OCI-LY3 (cell line): ENCODE measurements at regions not wholly inside any gene's neighbourhood (a gene's known extent, or its start where the extent isn't known, plus 50 kb on each side); places are given as distances from the start of the nearest gene placed in this dataset.

Experiments used
- H2AFZ ChIP-seq: fragments of 200-600, 300-600 bp; shearing (Covaris generic); 2 replicates; pipeline ENCODE4 v1.6.0; 2014; ENCODE audit warnings: antibody characterized with exemption, low read depth, low read length
- H3K27ac ChIP-seq: fragments of 200-600, 300-600 bp; sonication (generic); 2 replicates; pipeline ENCODE4 v1.5.1; 2014; ENCODE audit warnings: mild to moderate bottlenecking, low read length, moderate library complexity, mixed read lengths
- H3K27me3 ChIP-seq: fragments of 200-600, 300-600 bp; sonication (generic); 2 replicates; pipeline ENCODE4 v1.6.1; 2014; ENCODE audit warnings: low read depth, low read length, mixed read lengths
- H3K36me3 ChIP-seq: fragments of 200-600, 300-600 bp; sonication (generic); replicated peaks from 2 replicates; pipeline ENCODE3; 2014; ENCODE audit warnings: low read depth, low read length, mixed read lengths
- H3K4me1 ChIP-seq: fragments of 300-600, 200-600 bp; sonication (generic); 2 replicates; pipeline ENCODE4 v1.6.1; 2014; ENCODE audit warnings: low read length, mixed read lengths
- H3K4me2 ChIP-seq: fragments of 200-600, 300-600 bp; sonication (generic); 2 replicates; pipeline ENCODE4 v1.6.1; 2014; ENCODE audit warnings: low read length, mixed read lengths
- H3K4me3 ChIP-seq: fragments of 300-600, 200-600 bp; sonication (generic); 2 replicates; pipeline ENCODE4 v1.5.1; 2014; ENCODE audit warnings: antibody characterized with exemption, mild to moderate bottlenecking, low read length, moderate library complexity
- H3K79me2 ChIP-seq: fragments of 300-600, 200-600 bp; shearing (Covaris generic); 2 replicates; pipeline ENCODE4 v1.6.1; 2014; ENCODE audit warnings: mild to moderate bottlenecking, low read length, mixed read lengths
- H3K9ac ChIP-seq: fragments of 300-600, 200-600 bp; shearing (Covaris generic); 2 replicates; pipeline ENCODE4 v1.6.0; 2014; ENCODE audit warnings: mild to moderate bottlenecking, low read length, moderate library complexity
- H3K9me3 ChIP-seq: fragments of 200-600, 300-600 bp; shearing (Covaris generic); 2 replicates; pipeline ENCODE4 v1.6.1; 2014; ENCODE audit warnings: low read length, mixed read lengths; ENCODE audit not compliant: insufficient read depth
- H4K20me1 ChIP-seq: fragments of 200-600, 300-600 bp; sonication (generic); 2 replicates; pipeline ENCODE4 v1.6.1; 2016; ENCODE audit warnings: low read length, mixed read lengths; ENCODE audit not compliant: insufficient read depth
- EZH2phosphoT487 ChIP-seq: fragments of 200-600 bp; shearing (Covaris generic); IDR thresholded peaks from 2 replicates; pipeline ENCODE4 v1.6.1; 2018; ENCODE audit warnings: antibody characterized with exemption, mixed run types, low read depth
- TF ChIP-seq, protein P1 (sequence below): fragments of 200-600, 300-600 bp; sonication (generic); IDR thresholded peaks from 2 replicates; pipeline ENCODE4 v1.5.1; 2014; ENCODE audit warnings: antibody characterized with exemption, low read length, low read depth

DNA sequence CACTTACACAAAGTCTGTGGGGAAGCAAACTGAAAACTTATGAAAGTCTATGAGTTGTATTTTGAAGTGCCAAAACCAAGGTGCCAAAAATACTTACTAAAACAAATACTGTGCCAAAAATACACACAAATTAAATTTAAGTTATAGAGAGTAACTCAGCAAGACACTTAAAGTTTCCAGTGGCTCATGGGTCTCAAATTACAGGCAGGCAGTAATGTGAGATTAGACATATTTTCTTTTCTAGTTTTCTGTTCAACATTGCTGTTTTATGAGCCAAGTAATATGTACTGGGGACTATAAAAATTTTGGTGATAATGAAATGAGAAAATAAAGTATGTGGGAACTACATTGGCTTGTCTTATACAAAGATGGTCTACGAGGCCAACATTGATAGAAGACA, 172.2 kb upstream of the SNX2 start:
- TF ChIP-seq EZH2phosphoT487 = no peak
- TF ChIP-seq, protein P1, sequence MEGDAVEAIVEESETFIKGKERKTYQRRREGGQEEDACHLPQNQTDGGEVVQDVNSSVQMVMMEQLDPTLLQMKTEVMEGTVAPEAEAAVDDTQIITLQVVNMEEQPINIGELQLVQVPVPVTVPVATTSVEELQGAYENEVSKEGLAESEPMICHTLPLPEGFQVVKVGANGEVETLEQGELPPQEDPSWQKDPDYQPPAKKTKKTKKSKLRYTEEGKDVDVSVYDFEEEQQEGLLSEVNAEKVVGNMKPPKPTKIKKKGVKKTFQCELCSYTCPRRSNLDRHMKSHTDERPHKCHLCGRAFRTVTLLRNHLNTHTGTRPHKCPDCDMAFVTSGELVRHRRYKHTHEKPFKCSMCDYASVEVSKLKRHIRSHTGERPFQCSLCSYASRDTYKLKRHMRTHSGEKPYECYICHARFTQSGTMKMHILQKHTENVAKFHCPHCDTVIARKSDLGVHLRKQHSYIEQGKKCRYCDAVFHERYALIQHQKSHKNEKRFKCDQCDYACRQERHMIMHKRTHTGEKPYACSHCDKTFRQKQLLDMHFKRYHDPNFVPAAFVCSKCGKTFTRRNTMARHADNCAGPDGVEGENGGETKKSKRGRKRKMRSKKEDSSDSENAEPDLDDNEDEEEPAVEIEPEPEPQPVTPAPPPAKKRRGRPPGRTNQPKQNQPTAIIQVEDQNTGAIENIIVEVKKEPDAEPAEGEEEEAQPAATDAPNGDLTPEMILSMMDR = no peak
- no peaks in the 10 kb centered on the region for H4K20me1 ChIP-seq
- H3K79me2 ChIP-seq = no peaks in the 10 kb centered on the region
- no peak overlapping the region for H2AFZ ChIP-seq
- no peaks in the 10 kb centered on the region for H3K27me3 ChIP-seq
- no peaks in the 10 kb centered on the region for H3K36me3 ChIP-seq
- no peak overlapping the region for H3K9ac ChIP-seq
- H3K4me2 ChIP-seq = no peak overlapping the region
- no peaks in the 10 kb centered on the region for H3K4me1 ChIP-seq
- H3K27ac ChIP-seq = no peak overlapping the region
- no peak overlapping the region for H3K4me3 ChIP-seq
- H3K9me3 ChIP-seq = no peaks in the 10 kb centered on the region

DNA sequence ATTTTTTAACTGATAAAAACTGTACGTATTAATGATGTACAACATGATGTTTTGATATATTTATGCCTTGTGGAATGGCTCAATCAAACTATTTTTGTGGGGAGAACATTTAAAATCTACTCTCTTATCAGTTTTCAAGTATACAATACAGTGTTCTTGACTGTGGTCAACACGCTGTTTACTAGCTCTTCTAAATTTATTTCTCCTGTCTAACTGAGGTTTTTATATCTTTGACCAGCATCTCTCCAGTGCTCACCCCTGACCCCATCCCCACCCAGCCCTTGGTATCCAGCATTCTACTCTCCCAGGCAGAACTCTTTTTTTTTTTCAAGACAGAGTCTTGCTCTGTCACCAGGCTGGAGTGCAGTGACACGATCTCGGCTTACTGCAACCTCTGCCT, 169.6 kb upstream of the SNX2 start:
- H3K4me2 ChIP-seq = no peak overlapping the region
- H3K9ac ChIP-seq = no peak overlapping the region
- no peaks in the 10 kb centered on the region for H3K79me2 ChIP-seq
- TF ChIP-seq EZH2phosphoT487 = no peak
- TF ChIP-seq, protein P1 = no peak
- no peak overlapping the region for H3K27ac ChIP-seq
- H3K9me3 ChIP-seq = no peaks in the 10 kb centered on the region
- H2AFZ ChIP-seq = no peak overlapping the region
- H4K20me1 ChIP-seq = no peaks in the 10 kb centered on the region
- no peak overlapping the region for H3K4me3 ChIP-seq
- no peaks in the 10 kb centered on the region for H3K36me3 ChIP-seq
- no peaks in the 10 kb centered on the region for H3K4me1 ChIP-seq
- no peaks in the 10 kb centered on the region for H3K27me3 ChIP-seq

DNA sequence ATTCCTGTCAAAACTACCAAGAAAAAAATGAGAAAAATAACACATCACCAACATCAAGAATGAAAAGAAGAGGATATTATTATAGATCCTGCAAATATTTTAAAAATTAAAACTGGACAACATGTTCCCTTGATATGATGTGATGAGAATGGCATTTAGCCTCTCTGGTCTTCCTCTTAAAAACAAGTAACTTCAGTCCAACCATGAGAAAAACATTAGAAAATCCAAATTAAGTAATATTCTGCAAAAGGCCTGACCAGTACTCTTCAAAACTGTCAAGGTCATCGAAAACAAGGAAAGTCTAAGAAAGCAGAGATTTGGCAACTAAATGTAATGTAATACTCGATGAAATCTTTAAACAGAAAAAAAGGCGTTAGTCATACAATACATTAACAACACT, 167.1 kb upstream of the SNX2 start:
- no peak overlapping the region for H3K27ac ChIP-seq

DNA sequence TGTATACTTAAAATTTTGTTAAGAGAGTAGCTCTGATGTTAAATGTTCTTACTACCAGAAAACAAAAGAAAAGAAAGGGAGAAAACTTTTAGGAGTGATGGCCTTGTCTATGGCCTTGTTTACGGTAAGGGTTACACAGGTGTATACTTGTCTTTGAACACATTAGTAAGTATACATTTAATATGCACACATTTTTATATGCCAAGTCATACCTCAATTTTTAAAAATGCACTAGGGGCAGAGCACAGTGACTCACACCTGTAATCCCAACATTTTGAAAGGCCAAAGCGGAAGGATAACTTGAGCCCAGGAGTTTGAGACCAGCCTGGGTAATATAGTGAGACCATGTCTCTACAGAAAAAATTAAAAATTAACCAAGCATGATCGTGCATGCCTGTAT, 166.7 kb upstream of the SNX2 start:
- Histone ChIP-seq H4K20me1 (no peaks in the 10 kb centered on the region), H3K4me2 (no peak overlapping the region)
- TF ChIP-seq EZH2phosphoT487 = no peak
- TF ChIP-seq, protein P1 = no peak

More for the DNA sequence above, 167.1 kb upstream of the SNX2 start:
- no peak overlapping the region for H3K4me3 ChIP-seq
- no peaks in the 10 kb centered on the region for H4K20me1 ChIP-seq
- H3K4me1 ChIP-seq = no peaks in the 10 kb centered on the region
- H3K79me2 ChIP-seq = no peaks in the 10 kb centered on the region
- no peak overlapping the region for H3K9ac ChIP-seq
- H2AFZ ChIP-seq = no peak overlapping the region
- TF ChIP-seq EZH2phosphoT487 = no peak
- TF ChIP-seq, protein P1 = no peak
- no peaks in the 10 kb centered on the region for H3K36me3 ChIP-seq
- no peaks in the 10 kb centered on the region for H3K9me3 ChIP-seq
- H3K4me2 ChIP-seq = no peak overlapping the region
- no peaks in the 10 kb centered on the region for H3K27me3 ChIP-seq

More for the DNA sequence above, 166.7 kb upstream of the SNX2 start:
- H3K9me3 ChIP-seq = no peaks in the 10 kb centered on the region
- H3K9ac ChIP-seq = no peak overlapping the region
- H3K79me2 ChIP-seq = no peaks in the 10 kb centered on the region
- H2AFZ ChIP-seq = no peak overlapping the region
- no peaks in the 10 kb centered on the region for H3K36me3 ChIP-seq
- no peaks in the 10 kb centered on the region for H3K27me3 ChIP-seq
- no peaks in the 10 kb centered on the region for H3K4me1 ChIP-seq
- H3K27ac ChIP-seq = no peak overlapping the region
- no peak overlapping the region for H3K4me3 ChIP-seq
